Stimulated activated CD4-positive, alpha-beta T cell treated with anti-CD3 and anti-CD28 coated beads, Interleukin-15, amount 100 ng/mL, for 1 hour (primary cell): ENCODE measurements at regions not wholly inside any gene's neighbourhood (a gene's known extent, or its start where the extent isn't known, plus 50 kb on each side); places are given as distances from the start of the nearest gene placed in this dataset.
"Not testable (repeated sequence)": the region's sequence is repeated elsewhere in the genome, so short reads cannot be mapped to it uniquely, and the experiment has no call there.

Experiments
- DNase-seq, 2 donors: peaks; one replicate each; pipeline ENCODE4 v3.0.0-alpha.2; 2020; ENCODE audit warnings: low read depth in 1 of 2, low spot score in 1 of 2

DNA sequence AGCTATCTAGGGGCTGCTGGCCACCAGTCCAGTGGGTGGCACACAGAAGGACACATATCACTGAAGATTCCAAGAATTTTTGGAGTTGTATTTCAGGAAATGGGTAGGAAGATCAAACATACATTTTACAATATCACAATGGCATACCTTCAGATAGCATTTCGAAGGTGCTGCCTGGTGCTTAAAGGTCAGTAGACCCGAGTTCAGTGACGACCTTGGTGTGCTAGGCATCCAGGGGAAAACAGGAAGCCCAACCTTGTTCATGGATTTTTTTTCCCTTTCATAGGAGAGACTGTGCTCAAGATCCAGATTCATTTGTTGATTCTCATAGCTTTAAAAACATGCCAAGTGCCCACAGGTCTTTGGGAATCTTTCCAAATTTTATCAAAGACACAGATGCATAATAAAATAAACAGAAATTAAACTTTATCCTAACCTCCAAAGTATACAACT is 51.0 kb upstream of the RCBTB2 start:
- DNase-seq = no peak

DNA sequence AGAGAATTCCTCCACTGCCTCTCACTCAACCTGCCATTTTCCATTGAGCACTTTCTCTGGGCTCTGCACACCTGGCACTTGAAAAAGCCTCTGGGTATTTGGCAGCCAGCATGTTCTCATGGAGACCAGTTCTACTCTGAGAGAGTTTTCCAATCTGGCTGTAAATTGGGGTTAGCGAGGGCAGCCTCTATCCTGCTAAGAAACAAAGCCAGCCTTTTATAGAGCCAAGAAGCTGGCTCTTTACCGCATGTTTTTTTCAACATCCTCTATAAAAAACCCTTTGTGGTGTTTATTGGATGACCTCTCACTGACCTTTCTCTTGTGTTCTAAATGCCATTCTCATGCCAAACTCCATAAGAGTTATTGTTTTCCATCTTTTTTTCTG is 52.6 kb upstream of the RCBTB2 start:
- no peak for DNase-seq

DNA sequence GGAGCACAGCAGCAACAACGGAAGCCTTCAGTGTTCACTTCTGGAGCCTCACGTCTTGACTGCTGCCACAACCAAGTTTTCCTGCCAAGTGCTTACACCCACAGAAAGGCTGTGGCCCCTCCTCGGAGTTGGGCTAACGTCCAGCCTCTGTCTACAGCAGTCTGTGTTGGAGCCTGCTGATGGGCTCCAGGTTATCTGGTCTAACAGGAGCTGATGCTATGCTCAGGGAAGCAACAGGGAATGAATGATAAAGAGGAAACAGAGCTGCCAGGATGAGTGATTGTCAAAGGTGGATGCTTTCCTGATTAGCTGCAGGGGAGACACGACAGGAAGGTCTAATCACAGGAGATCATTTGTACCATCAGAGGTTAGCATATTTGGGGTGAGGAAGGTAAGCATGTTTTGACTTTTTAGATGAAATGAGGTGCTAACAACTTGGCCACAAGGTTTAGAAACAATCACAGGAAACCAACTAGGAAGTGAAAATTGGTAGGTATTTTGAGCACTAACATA is 53.8 kb upstream of the RCBTB2 start:
- no peak for DNase-seq

DNA sequence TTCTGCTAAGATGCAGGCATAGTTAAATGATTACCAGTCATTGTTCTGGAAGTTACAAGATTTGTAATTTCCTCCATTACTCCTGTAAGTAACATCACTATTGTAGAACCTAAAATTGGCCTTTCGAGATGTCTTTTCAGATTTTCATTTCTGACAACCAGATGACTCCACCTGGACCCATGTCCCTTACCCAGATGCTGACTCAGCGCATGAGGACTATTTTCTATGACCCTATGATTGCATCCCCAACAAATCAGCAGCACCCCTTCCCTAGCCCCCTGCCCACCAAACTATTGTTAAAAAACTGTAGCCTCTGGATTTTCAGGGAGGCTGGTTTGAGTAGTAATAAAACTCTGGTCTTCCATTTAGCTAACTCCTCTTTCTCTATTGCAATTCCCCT is 55.2 kb upstream of the RCBTB2 start:
- no peak for DNase-seq

DNA sequence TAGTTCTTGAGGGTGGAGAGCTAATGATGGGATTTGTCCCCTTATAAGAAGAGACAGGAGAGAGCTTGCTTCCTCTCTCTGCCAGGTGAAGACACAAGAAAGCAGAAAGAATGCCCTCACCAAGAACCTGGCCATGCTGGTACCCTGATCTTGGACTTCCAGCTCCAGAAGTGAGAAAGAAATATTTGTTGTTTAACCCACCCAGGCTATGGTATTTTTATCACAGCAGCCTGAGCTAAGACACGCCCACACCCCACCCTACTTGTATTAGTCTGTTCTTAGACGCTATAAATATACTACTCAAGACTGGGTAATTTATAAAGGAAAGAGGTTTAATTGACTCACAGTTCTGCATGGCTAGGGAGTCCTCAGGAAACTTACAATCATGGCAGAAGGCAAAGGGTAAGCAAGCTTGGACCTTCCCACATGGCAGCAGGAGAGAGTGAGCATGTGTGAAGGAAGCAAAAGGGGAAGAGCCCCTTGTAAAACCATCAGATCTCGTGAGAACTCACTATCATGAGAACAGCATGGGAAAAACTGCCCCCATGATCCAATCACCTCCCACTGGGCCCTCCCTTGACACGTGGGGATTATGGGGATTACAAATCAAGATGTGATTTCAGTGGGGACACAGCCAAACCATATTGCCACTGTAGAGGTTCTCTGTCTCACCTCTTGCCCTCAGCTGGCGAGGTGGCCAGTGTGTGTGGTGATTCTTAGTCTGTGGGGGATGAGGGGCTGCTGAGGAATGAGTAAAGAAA is 57.4 kb upstream of the RCBTB2 start:
- no peak for DNase-seq

DNA sequence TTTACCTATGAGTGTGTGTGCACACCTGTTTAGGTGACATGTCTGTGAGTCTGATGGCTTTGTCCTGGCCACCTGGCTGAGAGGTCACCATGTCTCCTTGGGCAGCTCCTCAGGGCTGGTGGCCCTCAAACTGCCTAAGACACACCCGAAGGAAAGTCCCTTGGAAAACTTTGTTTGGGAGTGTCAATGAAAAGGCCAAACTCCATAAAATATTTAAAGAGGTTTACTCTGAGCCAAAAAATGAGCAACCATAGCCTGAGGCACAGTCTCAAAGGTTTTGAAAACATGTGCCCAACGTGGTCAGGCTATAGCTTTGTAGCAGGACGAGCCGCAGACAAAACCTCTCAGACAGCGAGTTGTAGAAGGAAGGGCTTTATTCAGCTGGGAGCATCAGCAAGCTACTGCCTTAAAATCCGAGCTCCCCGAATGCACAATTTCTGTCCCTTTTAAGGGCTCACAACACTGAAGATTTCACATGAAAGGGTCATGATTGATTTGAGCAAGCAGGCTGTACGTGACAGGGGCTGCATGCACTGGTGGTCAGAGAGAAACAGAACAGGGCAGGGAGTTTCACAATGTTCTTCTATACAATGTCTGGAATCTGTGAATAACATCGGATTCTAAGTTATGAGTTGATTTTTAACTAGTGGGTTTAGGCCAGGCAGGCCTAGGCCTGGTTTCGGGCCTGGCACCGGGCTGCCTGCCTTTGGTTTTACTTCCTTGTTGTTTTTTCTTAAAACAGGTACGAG is 58.4 kb upstream of the RCBTB2 start:
- not testable (repeated sequence) for DNase-seq

DNA sequence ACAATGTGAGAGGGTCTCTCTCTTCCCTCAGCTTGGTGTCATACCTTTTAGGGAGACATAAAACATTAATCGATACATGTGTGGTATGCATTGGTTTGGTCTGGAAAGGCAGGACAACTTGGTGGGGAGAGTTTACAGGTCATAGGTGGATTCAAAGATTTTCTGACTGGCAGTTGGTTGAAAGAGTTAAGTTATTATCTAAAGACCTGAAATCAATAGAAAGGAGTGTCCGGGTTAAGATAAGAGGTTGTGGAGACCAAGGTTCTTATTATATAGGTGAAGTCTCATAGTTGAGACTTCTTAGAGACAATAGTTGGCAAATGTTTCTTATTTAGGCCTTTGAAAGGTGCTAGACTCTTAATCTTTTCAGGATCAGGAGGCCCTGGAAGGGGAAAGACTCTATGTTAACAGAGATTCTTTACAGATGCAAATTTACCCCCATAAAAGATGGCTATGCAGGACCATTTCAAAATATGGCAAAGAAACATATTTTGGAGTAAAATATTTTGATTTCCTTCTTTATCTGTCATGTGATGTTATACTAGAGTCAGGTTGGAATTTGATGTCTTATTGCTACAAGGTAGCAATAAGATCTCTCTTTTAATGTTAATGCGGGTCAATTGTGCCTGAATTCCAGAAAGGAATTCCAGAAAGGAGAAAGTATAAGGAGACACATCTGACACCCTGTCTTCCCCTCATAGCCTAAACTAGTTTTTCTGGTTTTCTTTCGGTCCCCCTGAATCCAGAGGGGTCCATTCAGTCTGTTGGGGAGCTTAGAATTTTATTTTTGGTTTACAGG is 59.2 kb upstream of the RCBTB2 start:
- DNase-seq = no peak

DNA sequence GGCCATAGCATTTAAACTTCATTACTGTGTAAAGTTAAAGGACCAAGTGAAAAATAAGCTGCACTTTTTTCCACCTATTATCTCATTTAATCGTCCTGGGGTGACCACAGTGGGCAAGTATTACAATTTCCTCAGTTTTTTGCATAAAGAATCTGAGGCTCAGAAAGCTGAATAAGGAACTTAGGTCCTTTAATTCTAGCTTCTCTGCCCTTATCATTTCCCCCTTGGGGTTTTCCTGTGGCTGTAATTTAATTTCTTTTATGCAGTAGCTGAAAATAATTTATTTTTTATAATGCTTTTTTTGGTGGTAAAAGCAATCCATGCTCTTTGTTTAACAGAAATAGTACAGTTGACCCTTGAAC is 59.8 kb upstream of the RCBTB2 start:
- DNase-seq = no peak

DNA sequence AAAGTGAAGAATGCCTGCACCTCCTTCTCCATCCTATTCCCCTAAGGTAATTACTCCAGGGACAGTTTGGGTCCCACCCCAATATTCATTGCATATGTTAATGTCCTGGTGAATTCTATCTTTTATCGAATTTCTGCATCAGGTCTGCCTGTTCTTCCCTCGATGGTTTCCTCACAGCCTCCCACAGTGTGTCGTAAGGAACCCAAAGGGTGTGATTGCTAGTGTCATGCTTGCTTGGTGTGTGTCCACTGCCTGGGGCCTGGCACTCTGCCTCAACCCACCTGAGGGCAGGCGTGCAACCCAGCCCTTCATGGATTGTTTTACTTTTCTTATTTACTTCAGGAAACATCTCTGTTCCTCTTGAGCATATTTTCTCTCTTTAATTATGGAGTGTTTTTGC is 60.2 kb upstream of the CYSLTR2 start:
- DNase-seq = no peak

DNA sequence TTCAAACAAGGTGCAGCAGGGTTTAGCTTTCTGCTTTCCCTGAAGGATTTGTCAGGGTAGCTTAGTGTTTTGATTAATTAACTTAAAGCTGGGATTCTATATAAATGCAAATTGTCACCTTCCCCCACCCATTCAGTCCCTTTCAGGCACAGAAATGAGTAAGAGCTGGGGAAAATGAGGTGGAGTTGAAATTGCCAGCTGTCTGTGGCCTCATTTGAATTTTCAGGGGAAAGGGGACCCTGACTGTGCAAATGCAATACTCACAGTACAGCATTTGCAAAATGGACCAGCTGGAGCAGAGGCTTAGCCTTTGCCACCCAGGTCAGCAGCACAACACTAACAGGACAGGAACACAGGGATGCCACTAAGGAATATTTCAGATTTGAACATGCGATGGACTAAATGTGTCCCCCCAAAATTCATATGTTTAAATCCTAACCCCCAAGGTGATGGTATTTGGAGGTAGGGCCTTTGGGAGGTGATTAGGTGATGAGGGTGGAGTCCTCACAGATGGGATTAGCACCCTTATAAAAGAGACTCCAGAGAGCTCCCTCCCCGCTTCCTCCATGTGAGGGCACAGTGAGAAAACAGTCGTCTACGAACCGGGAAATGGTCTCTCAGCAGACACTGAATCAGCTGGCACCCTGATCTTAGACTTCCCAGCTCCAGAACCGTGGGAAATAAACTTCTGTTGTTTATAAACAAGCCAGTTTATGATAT is 59.5 kb upstream of the CYSLTR2 start:
- DNase-seq = no peak

DNA sequence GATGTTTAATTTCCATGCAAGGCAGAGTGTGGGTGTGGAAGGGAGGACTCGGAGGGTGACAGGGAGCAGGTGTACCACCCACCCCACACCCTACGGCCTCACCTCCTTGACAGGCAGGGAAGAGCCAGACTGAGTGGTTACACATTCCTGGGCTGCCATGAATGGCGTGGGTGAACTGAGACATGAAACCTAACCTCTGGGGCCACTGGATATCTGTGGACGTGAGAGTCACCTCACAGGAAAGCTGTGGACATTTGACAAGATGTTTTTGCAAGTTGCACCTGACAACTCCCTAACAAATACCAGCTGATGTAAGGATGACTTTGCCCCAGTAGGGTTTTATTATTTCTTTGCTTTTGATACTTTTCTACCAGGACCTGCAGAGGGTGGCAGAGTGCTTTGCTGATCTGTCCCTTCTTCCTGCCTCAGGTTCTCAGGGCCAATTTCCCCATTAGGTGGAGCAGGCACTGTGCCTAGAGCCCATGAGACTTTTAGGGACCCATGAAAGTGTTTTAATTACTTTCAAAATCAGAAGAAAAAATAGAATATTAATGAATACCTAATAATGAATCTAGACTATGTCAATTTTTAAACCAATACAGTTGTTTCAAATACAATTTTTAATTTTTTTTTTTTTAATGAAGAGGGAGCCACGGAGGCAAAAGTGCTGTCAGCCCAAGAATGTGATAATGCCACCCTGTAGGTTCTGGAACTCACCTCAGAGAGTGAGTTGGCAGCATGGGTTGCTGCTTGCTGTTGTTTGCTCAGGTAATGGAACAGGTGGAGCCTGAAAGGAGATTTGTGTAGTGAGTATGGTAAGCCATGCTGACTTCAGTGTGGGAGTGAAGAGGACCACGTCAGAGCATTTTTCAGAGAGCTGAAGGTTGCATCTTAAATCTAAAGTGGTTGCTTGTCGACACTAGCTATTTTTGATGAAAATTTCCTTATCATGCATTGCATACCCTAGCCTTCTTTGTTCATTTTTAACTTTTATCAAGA is 58.0 kb upstream of the CYSLTR2 start:
- DNase-seq = peak; percentile 9 to 15

DNA sequence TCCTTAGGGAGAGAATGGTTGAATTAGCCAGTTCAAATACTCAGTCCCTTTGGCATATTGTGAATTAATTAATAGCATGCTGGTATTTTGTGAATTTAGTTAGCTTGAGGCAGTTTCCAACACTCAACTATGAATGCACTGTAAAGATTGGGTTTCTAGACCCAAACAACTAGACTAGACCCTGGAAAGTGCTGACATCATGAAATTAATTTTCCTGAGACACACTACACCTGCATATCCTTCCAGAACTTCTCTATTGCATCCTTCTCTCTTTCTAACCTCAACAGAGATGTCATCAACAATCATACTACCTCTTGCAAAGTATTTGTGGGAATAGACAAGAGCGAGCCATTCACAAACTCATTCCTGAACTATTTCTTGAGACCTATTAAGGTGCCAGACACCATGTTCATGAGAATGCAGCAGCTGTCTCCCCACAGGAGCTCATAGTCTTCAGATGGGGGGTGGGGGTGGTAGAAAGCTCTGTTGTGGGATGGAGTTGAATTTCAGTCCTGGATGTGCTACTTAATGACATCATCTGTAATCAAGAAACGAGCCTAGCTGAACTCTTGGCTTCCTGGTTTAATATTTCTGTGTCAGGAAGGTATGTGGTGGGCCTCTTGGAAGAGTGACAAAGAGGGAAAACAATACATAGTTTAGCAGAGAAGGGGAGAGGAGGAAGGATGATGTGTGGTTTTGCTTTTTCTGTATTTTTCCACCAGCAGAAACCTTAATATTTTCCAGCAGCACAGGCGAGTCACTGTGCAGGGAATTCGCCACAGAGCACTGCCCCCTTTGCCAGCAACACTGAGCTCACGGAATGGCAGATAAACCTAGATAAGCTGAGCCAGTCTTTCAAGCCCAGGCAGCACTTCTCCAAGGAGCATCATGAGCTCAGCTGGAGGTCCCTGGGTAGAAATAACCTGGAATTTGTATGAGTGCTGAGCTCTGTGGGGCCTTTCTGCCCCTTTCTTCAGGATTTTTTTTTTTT is 53.1 kb upstream of the CYSLTR2 start:
- DNase-seq = no peak

DNA sequence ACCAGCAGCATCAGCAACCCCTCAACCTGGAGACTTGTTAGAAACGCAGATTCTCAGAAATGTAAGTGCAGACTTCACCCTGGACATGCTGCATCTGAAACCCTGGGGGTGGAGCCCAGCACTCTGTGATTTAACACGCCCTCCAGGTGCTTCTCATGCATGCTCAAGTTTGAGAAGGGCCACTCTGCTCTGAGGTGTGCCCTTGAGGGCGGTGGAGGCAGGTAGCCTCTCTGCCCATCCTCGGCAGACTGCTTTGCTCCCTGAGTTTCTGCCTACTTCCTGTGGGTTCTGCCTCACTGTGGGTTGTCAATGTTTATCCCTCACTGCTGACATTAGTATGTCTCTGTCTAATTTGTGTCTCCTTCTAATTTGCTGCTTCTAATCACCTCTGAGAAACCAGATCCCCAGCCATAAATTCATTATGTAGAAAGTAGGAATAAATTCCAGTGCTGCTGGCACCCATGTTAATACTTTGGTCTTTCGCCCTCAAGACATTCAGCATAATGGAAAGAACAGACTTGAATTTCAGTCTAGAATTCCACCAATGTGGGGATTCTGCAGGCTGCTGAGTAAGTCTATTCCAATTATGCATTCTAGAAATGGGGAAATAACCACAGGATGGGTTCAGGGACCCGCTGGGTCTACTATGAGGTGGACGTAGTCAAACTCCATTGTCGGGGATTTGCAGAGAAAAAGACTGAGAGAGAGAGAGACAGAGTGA is 51.3 kb upstream of the CYSLTR2 start:
- DNase-seq = no peak

DNA sequence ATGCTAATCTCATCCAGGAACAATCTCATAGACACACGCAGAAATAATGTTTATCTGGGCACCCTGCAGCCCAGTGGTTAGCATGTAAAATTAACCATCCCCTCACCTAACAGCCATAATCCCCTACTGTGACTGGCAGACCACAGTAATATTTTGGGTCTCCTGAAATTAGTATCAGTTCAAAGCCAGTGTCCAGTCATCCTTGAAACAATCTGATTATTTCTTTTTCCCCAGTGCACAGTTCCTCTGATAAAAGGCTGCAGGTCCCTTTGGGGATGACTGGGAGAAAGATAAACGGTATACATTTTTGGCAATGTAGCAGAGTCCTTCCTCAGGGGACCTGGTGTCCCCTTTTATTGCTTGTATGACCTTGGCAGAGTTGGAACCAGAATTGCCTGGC is 50.4 kb upstream of the CYSLTR2 start:
- DNase-seq = no peak
